Neural cell (in vitro differentiated cells): ENCODE measurements at regions not wholly inside any gene's neighbourhood (a gene's known extent, or its start where the extent isn't known, plus 50 kb on each side); places are given as distances from the start of the nearest gene placed in this dataset.

ENCODE experiments used
- H2AFZ ChIP-seq: fragments of 200-600, 300-800 bp; sonication (generic), shearing (Covaris generic); 2 replicates; pipeline ENCODE4 v1.6.0; 2014; ENCODE audit warnings: low read depth, mild to moderate bottlenecking, antibody characterized with exemption, low read length, moderate library complexity
- H3F3A ChIP-seq: fragments of 200-600 bp; shearing (Covaris generic); 2 replicates; pipeline ENCODE4 v1.6.1; 2016; ENCODE audit warnings: mild to moderate bottlenecking, moderate library complexity, mixed read lengths, antibody characterized with exemption, low read length; ENCODE audit not compliant: insufficient read depth, poor library complexity, severe bottlenecking
- H3K27ac ChIP-seq: fragments of 200-600, 300-800 bp; sonication (generic), shearing (Covaris generic); 2 replicates; pipeline ENCODE4 v1.5.1; 2014; ENCODE audit warnings: mild to moderate bottlenecking, low read length, moderate library complexity
- H3K27me3 ChIP-seq: fragments of 300-800, 200-600 bp; sonication (generic), shearing (Covaris generic); 2 replicates; pipeline ENCODE4 v1.6.0; 2014; ENCODE audit warnings: mild to moderate bottlenecking, low read depth, low read length, moderate library complexity; ENCODE audit not compliant: insufficient read depth
- H3K36me3 ChIP-seq: fragments of 300-800, 200-600 bp; sonication (generic), shearing (Covaris generic); 2 replicates; pipeline ENCODE4 v1.5.1; 2014; ENCODE audit warnings: mild to moderate bottlenecking, antibody characterized with exemption, low read length, moderate library complexity; ENCODE audit not compliant: insufficient read depth
- H3K4me2 ChIP-seq: fragments of 300-800, 200-600 bp; sonication (generic), shearing (Covaris generic); 2 replicates; pipeline ENCODE4 v1.6.0; 2014; ENCODE audit warnings: mild to moderate bottlenecking, low read length
- H3K4me3 ChIP-seq: fragments of 300-800, 200-600 bp; sonication (generic), shearing (Covaris generic); 2 replicates; pipeline ENCODE4 v1.5.1; 2014; ENCODE audit warnings: mild to moderate bottlenecking, low read length, moderate library complexity
- H3K79me2 ChIP-seq: fragments of 200-600 bp; shearing (Covaris generic); replicated peaks from 2 replicates; pipeline ENCODE4 v1.6.0; 2014; ENCODE audit warnings: mild to moderate bottlenecking, low read length, moderate library complexity; ENCODE audit not compliant: insufficient read depth
- H3K9ac ChIP-seq: fragments of 300-800, 200-600 bp; sonication (generic), shearing (Covaris generic); 2 replicates; pipeline ENCODE4 v1.6.1; 2016; ENCODE audit warnings: mild to moderate bottlenecking, low read length, mixed read lengths
- H3K9me2 ChIP-seq: fragments of 200-600 bp; shearing (Covaris generic); 2 replicates; pipeline ENCODE4 v1.6.1; 2016; ENCODE audit warnings: mild to moderate bottlenecking, low read length, mixed read lengths; ENCODE audit not compliant: insufficient read depth
- H3K9me3 ChIP-seq: fragments of 200-600, 300-800 bp; sonication (generic), shearing (Covaris generic); 2 replicates; pipeline ENCODE4 v1.6.1; 2016; ENCODE audit warnings: mild to moderate bottlenecking, mixed run types, low read length, moderate library complexity, mixed read lengths
- H4K20me1 ChIP-seq: fragments of 200-600 bp; shearing (Covaris generic); 2 replicates; pipeline ENCODE4 v1.6.1; 2016; ENCODE audit warnings: mild to moderate bottlenecking, mixed run types; ENCODE audit not compliant: insufficient read depth
- EP300 ChIP-seq: fragments of 450-650 bp; conservative IDR thresholded peaks from 2 replicates; pipeline ENCODE4 v1.6.1; 2014; ENCODE audit warnings: antibody characterized with exemption, mild to moderate bottlenecking, moderate library complexity; ENCODE audit not compliant: poor library complexity, severe bottlenecking
- EZH2 ChIP-seq: fragments of 200-600, 300-800 bp; shearing (Covaris generic), sonication (generic); IDR thresholded peaks from 2 replicates; pipeline ENCODE4 v1.6.1; 2014; ENCODE audit warnings: antibody characterized with exemption, low read length, borderline replicate concordance, mild to moderate bottlenecking; ENCODE audit not compliant: insufficient read depth, poor library complexity, severe bottlenecking
- MXI1 ChIP-seq: fragments of 450-650 bp; conservative IDR thresholded peaks from 2 replicates; pipeline ENCODE4 v1.6.1; 2014; ENCODE audit warnings: antibody characterized with exemption, mild to moderate bottlenecking; ENCODE audit not compliant: poor library complexity, severe bottlenecking
- POLR2AphosphoS5 ChIP-seq: IDR thresholded peaks from 2 replicates; pipeline ENCODE4 v1.6.1; 2012
- RAD21 ChIP-seq: fragments of 450-650 bp; conservative IDR thresholded peaks from 2 replicates; pipeline ENCODE4 v1.6.1; 2014; ENCODE audit warnings: antibody characterized with exemption, mild to moderate bottlenecking, moderate library complexity
- REST ChIP-seq: IDR thresholded peaks from 2 replicates; pipeline ENCODE4 v1.6.1; 2012; ENCODE audit warnings: borderline replicate concordance
- SMC3 ChIP-seq: fragments of 450-650 bp; conservative IDR thresholded peaks from 2 replicates; pipeline ENCODE4 v1.6.1; 2014; ENCODE audit warnings: antibody characterized with exemption, mild to moderate bottlenecking, moderate library complexity; ENCODE audit not compliant: poor library complexity
- TAF1 ChIP-seq: IDR thresholded peaks from 2 replicates; pipeline ENCODE4 v1.6.1; 2012; ENCODE audit warnings: low read depth
- TF ChIP-seq, protein P1 (sequence below): fragments of 450-650 bp; IDR thresholded peaks from 2 replicates; pipeline ENCODE4 v1.5.1; 2014; ENCODE audit warnings: antibody characterized with exemption, mild to moderate bottlenecking, moderate library complexity; ENCODE audit not compliant: poor library complexity, severe bottlenecking

DNA sequence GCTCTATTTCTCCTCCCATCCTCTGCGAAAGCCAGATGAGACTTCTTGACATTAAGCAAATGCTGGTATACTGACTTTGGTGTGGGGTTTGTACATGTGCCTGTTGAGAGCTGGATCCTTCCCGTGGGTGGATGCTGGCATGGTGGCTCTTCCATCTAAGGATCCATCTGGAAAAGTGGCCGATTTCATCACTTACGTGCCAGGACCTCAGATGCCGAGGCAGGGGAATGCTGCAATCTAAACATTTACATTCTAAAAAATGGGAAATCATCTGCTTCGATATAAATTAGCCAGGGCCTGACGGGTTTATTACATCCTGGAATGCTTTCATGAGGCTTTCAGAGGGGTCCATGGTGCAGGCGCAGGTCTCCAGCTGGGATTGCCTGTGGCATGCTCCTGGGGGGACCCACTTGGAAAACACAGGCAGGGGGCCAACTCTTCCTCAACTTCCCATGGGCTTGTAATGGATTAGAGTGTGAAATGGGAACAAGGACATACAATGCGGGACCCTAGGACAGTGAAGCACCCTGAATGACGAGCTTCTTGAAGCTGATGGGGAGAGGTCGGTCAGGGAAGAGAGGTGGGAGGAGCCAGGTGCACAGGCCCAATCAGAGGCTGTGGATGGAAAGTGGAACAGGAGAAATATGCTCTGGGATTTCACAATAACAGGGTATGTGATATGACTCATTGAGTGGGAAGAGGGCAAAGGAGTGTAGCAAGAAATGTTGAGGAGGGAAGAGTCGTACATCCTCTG lies 105.5 kb upstream of the PITX1 start:
- Histone ChIP-seq H3K4me3 (no peak overlapping the region), H3K9ac (no peak overlapping the region), H3K27me3 (no peaks in the 10 kb centered on the region), H3K79me2 (no peaks in the 10 kb centered on the region), H3F3A (no peaks in the 10 kb centered on the region), H4K20me1 (no peaks in the 10 kb centered on the region), H3K9me2 (no peaks in the 10 kb centered on the region), H3K27ac (no peak overlapping the region), H2AFZ (no peak overlapping the region), H3K4me2 (no peak overlapping the region), H3K36me3 (no peaks in the 10 kb centered on the region), H3K9me3 (no peaks in the 10 kb centered on the region)
- TF ChIP-seq EZH2: no peak
- TF ChIP-seq MXI1: no peak
- no peak for TF ChIP-seq TAF1
- TF ChIP-seq EP300: no peak
- no peak for TF ChIP-seq REST
- TF ChIP-seq POLR2AphosphoS5: no peak

GRCh38 chr5:135138116-135138850 lies 104.3 kb upstream of the PITX1 start:
- H3K4me2 ChIP-seq: no peak overlapping the region
- no peaks in the 10 kb centered on the region for H4K20me1 ChIP-seq
- no peaks in the 10 kb centered on the region for H3F3A ChIP-seq
- no peaks in the 10 kb centered on the region for H3K9me3 ChIP-seq
- H3K79me2 ChIP-seq: no peaks in the 10 kb centered on the region
- H3K9ac ChIP-seq: no peak overlapping the region
- TF ChIP-seq EZH2 (no peak), RAD21 (no peak), MXI1 (no peak), POLR2AphosphoS5 (no peak), EP300 (no peak), REST (no peak), SMC3 (no peak), TAF1 (no peak)
- TF ChIP-seq, protein P1, sequence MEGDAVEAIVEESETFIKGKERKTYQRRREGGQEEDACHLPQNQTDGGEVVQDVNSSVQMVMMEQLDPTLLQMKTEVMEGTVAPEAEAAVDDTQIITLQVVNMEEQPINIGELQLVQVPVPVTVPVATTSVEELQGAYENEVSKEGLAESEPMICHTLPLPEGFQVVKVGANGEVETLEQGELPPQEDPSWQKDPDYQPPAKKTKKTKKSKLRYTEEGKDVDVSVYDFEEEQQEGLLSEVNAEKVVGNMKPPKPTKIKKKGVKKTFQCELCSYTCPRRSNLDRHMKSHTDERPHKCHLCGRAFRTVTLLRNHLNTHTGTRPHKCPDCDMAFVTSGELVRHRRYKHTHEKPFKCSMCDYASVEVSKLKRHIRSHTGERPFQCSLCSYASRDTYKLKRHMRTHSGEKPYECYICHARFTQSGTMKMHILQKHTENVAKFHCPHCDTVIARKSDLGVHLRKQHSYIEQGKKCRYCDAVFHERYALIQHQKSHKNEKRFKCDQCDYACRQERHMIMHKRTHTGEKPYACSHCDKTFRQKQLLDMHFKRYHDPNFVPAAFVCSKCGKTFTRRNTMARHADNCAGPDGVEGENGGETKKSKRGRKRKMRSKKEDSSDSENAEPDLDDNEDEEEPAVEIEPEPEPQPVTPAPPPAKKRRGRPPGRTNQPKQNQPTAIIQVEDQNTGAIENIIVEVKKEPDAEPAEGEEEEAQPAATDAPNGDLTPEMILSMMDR: no peak
- no peaks in the 10 kb centered on the region for H3K36me3 ChIP-seq
- no peak overlapping the region for H2AFZ ChIP-seq
- no peak overlapping the region for H3K27ac ChIP-seq
- no peaks in the 10 kb centered on the region for H3K27me3 ChIP-seq
- no peak overlapping the region for H3K4me3 ChIP-seq
- H3K9me2 ChIP-seq: no peaks in the 10 kb centered on the region
